Breast epithelium (tissue), 4 donors: ENCODE measurements at regions not wholly inside any gene's neighbourhood (a gene's known extent, or its start where the extent isn't known, plus 50 kb on each side); places are given as distances from the start of the nearest gene placed in this dataset.

Experiments
- DNase-seq, 2 donors: peaks; one replicate each; pipeline ENCODE4 v3.0.0-alpha.2; 2019; ENCODE audit warnings: low spot score in 2 of 2
- H3K27ac ChIP-seq, 2 donors: fragments of 200-600 bp; sonication (generic) in 1 of 2; one replicate each; pipeline ENCODE4 v1.5.1; 2016 to 2019; ENCODE audit warnings: mild to moderate bottlenecking in 1 of 2
- H3K27me3 ChIP-seq, 2 donors: fragments of 200-600 bp; sonication (generic) in 1 of 2; one replicate each; pipeline versions ENCODE4 v1.5.1 to v1.6.0; 2017 to 2019; ENCODE audit warnings: control low read depth in 1 of 2, mild to moderate bottlenecking in 1 of 2
- H3K36me3 ChIP-seq: fragments of 200-600 bp; one replicate; pipeline ENCODE4 v1.5.1; 2019
- H3K4me1 ChIP-seq, 2 donors: fragments of 200-600 bp; sonication (generic); one replicate each; pipeline ENCODE4 v1.5.1; 2016 to 2019; ENCODE audit warnings: control low read depth in 1 of 2
- H3K4me3 ChIP-seq, 3 donors: fragments of 200-600 bp; sonication (generic); 1 replicate in 2 of 3; 2 replicates in 1 of 3; pipeline ENCODE4 v1.5.1; 2016 to 2019; ENCODE audit warnings: mild to moderate bottlenecking in 3 of 3, moderate library complexity in 2 of 3
- H3K9me3 ChIP-seq, 2 donors: fragments of 200-600 bp; sonication (generic) in 1 of 2; one replicate each; pipeline ENCODE4 v1.5.1; 2016 to 2019; ENCODE audit warnings: control low read depth in 1 of 2
- CTCF ChIP-seq, 3 donors: fragments of 450-650 bp; IDR thresholded peaks; one replicate each; pipeline ENCODE4 v1.5.1; 2016 to 2017; ENCODE audit warnings: antibody characterized with exemption in 3 of 3, mild to moderate bottlenecking in 3 of 3, moderate library complexity in 3 of 3
- POLR2A ChIP-seq: fragments of 450-650 bp; IDR thresholded peaks from one replicate; pipeline ENCODE4 v1.6.1; 2016; ENCODE audit warnings: antibody characterized with exemption, mild to moderate bottlenecking, moderate library complexity
- POLR2AphosphoS5 ChIP-seq, 3 donors: sonication (generic); formaldehyde crosslinking; IDR thresholded peaks; one replicate each; pipeline ENCODE4 v1.6.1; 2017; ENCODE audit warnings: antibody characterized with exemption in 3 of 3
- intact Hi-C: fragments of 100-400 bp; cut with DNase I; formaldehyde crosslinking; loops from one replicate; pipeline ENCODE4 v1.15.1; 2023; ENCODE audit warnings: low total_unique reads

DNA sequence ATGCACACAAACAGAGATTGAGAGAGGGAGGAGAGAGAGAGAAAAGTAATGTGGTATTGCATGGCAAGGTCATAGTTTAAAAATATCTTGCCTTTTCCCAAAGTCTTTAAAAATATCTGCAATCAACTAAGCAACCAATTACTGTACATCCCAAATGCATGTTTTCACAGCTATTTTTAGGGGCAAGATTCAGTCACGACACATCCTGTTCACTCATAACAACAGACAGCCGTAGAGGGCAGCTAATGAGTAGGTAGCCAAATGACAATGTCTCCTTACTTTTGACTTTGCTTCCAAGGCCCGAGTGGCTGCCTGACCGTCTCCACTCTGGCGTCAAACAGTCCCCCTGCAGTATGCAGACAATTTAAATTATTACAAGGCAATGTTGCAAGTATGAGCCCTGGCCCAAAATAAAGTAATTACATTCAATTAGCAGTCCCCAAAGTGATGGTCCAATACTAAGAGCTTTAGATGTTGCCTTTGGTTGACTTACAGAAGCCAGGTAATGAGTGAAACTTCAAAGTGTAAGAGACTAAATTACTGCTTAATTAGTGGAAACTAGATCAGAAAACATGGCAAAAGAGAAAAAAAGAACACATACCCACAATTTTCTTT, 162.9 kb downstream of the MBL2 start:
- DNase-seq = no peak
- H3K9me3 ChIP-seq = no peaks in the 10 kb centered on the region
- intact Hi-C loops = no loop called here
- H3K27me3 ChIP-seq = no peaks in the 10 kb centered on the region
- TF ChIP-seq POLR2A = no peak
- TF ChIP-seq CTCF (IDR thresholded peaks at IDR 0.05) = no peak
- TF ChIP-seq POLR2AphosphoS5 (IDR thresholded peaks at IDR 0.05) = no peak
- H3K4me3 ChIP-seq = no peak overlapping the region
- H3K4me1 ChIP-seq = no peaks in the 10 kb centered on the region
- H3K27ac ChIP-seq = no peak overlapping the region
- no peaks in the 10 kb centered on the region for H3K36me3 ChIP-seq

GRCh38 chr10:52615331-52615730, 157.3 kb downstream of the MBL2 start:
- Histone ChIP-seq H3K27ac (no peak overlapping the region), H3K9me3 (no peaks in the 10 kb centered on the region), H3K36me3 (no peaks in the 10 kb centered on the region), H3K27me3 (no peaks in the 10 kb centered on the region), H3K4me1 (no peaks in the 10 kb centered on the region), H3K4me3 (no peak overlapping the region)
- TF ChIP-seq POLR2A (no peak), CTCF (IDR thresholded peaks at IDR 0.05) (no peak), POLR2AphosphoS5 (IDR thresholded peaks at IDR 0.05) (no peak)
- intact Hi-C loops = no loop called here
- no peak for DNase-seq

- DNase-seq = no peak
- Histone ChIP-seq H3K27ac (no peak overlapping the region), H3K27me3 (no peaks in the 10 kb centered on the region), H3K4me3 (no peak overlapping the region), H3K4me1 (no peaks in the 10 kb centered on the region), H3K36me3 (no peaks in the 10 kb centered on the region), H3K9me3 (no peaks in the 10 kb centered on the region)
- intact Hi-C loops = no loop called here
- TF ChIP-seq CTCF (IDR thresholded peaks at IDR 0.05) (no peak), POLR2A (no peak), POLR2AphosphoS5 (IDR thresholded peaks at IDR 0.05) (no peak)
Observed at GRCh38 chr10:52615756-52616394, 156.7 kb downstream of the MBL2 start.

- H3K4me1 ChIP-seq = no peaks in the 10 kb centered on the region
- TF ChIP-seq POLR2A (no peak), POLR2AphosphoS5 (IDR thresholded peaks at IDR 0.05) (no peak), CTCF (IDR thresholded peaks at IDR 0.05) (no peak)
- intact Hi-C loops = no loop called here
Observed at GRCh38 chr10:52616395-52616764, 156.2 kb downstream of the MBL2 start.

DNA sequence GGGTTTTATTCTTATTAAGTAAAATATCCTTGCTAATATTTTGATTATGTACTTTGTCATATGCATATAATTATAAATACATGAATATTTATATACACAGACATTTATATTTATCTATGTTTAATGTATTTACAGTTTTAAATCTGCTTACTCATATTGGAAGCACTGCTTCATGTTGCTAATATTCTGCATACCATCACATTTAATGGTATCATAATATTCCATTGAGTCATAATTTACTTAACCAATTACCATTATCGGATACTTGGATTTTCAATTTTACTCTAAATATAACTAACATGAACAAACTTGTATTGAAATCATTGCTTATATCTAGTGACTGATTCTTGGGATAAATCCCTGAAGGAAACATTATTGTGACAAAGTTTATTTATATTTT, 155.2 kb downstream of the MBL2 start:
- Histone ChIP-seq H3K4me1 (no peaks in the 10 kb centered on the region), H3K4me3 (no peak overlapping the region), H3K27ac (no peak overlapping the region), H3K9me3 (no peaks in the 10 kb centered on the region), H3K27me3 (no peaks in the 10 kb centered on the region), H3K36me3 (no peaks in the 10 kb centered on the region)
- DNase-seq = no peak
- intact Hi-C loops = no loop called here
- TF ChIP-seq CTCF (IDR thresholded peaks at IDR 0.05) (no peak), POLR2AphosphoS5 (IDR thresholded peaks at IDR 0.05) (no peak), POLR2A (no peak)

More at GRCh38 chr10:52616395-52616764, 156.2 kb downstream of the MBL2 start:
- no peaks in the 10 kb centered on the region for H3K9me3 ChIP-seq
- H3K27ac ChIP-seq = no peak overlapping the region
- no peaks in the 10 kb centered on the region for H3K36me3 ChIP-seq
- no peak overlapping the region for H3K4me3 ChIP-seq
- no peaks in the 10 kb centered on the region for H3K27me3 ChIP-seq
- no peak for DNase-seq
